ENCODE measurements at regions not wholly inside any gene's neighbourhood (a gene's known extent, or its start where the extent isn't known, plus 50 kb on each side); places are given as distances from the start of the nearest gene placed in this dataset.

DNA sequence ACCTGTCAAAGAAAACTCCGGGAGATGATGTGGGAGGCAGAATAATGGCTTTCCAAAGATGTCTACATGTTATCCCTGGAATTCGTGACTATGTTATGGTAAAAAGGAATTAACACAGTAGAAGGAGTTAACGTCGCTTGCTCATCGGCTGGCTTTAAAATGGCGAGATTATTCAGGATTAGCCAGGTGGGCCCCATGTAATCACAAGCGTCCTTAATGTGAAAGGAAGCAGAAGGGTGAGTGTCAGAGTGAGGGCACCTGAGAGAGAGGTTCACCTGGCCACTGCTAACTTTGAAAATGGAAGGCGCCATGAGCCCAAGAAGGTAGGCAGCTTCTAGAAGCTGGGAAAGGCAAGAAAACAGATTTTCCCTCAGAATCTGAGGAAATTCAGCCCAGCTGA is 557.2 kb downstream of the EPHB1 start:
- TF ChIP-seq, protein P1, sequence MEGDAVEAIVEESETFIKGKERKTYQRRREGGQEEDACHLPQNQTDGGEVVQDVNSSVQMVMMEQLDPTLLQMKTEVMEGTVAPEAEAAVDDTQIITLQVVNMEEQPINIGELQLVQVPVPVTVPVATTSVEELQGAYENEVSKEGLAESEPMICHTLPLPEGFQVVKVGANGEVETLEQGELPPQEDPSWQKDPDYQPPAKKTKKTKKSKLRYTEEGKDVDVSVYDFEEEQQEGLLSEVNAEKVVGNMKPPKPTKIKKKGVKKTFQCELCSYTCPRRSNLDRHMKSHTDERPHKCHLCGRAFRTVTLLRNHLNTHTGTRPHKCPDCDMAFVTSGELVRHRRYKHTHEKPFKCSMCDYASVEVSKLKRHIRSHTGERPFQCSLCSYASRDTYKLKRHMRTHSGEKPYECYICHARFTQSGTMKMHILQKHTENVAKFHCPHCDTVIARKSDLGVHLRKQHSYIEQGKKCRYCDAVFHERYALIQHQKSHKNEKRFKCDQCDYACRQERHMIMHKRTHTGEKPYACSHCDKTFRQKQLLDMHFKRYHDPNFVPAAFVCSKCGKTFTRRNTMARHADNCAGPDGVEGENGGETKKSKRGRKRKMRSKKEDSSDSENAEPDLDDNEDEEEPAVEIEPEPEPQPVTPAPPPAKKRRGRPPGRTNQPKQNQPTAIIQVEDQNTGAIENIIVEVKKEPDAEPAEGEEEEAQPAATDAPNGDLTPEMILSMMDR (conservative IDR thresholded peaks at IDR 0.05; ENCODE audit: low read length): no peak
- no peak for TF ChIP-seq EZH2phosphoT487 (IDR thresholded peaks at IDR 0.05; ENCODE audit: borderline replicate concordance, low read depth, low read length)

All from OCI-LY7 (cell line).